Fibroblast of villous mesenchyme (primary cell): ENCODE measurements at regions not wholly inside any gene's neighbourhood (a gene's known extent, or its start where the extent isn't known, plus 50 kb on each side); places are given as distances from the start of the nearest gene placed in this dataset.
"Not testable (repeated sequence)": the region's sequence is repeated elsewhere in the genome, so short reads cannot be mapped to it uniquely, and the experiment has no call there.

ENCODE experiments used
- DNase-seq: peaks from one replicate; pipeline ENCODE4 v3.0.0-alpha.2; 2010; ENCODE audit warnings: low read depth
- H3K4me3 ChIP-seq: 2 replicates; pipeline ENCODE4 v1.5.1; 2011; ENCODE audit warnings: low read depth, mild to moderate bottlenecking, low read length
- CTCF ChIP-seq: IDR thresholded peaks from 2 replicates; pipeline ENCODE4 v1.5.1; 2012; ENCODE audit warnings: low read depth, mild to moderate bottlenecking, low read length; ENCODE audit not compliant: insufficient read depth

- TF ChIP-seq CTCF, result no peak
- DNase-seq, result no peak
- no peak overlapping the region for H3K4me3 ChIP-seq
These were observed 271.8 kb downstream of the ZIC1 start for GRCh38 chr3:147680837-147681483.

DNA sequence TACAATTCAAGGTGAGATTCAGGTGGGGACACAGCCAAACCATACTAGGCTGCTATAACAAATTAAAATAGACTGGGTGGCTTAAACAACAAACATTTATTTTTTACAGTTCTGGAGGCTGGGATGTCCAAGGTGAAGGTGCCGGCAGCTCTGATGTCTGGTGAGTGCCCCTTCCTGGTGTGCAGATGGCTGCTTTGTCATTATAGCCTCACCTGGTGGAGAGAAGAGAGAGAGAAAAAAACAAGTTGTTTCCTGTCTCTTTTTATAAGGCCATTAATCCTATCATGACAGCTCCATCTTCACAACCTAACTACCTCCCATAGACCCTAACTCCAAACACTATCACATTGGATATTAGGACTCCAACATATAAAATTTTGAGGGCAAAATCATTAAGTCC lies 279.7 kb downstream of the ZIC1 start:
- H3K4me3 ChIP-seq, result no peak overlapping the region
- no peak for DNase-seq
- TF ChIP-seq CTCF, result no peak

DNA sequence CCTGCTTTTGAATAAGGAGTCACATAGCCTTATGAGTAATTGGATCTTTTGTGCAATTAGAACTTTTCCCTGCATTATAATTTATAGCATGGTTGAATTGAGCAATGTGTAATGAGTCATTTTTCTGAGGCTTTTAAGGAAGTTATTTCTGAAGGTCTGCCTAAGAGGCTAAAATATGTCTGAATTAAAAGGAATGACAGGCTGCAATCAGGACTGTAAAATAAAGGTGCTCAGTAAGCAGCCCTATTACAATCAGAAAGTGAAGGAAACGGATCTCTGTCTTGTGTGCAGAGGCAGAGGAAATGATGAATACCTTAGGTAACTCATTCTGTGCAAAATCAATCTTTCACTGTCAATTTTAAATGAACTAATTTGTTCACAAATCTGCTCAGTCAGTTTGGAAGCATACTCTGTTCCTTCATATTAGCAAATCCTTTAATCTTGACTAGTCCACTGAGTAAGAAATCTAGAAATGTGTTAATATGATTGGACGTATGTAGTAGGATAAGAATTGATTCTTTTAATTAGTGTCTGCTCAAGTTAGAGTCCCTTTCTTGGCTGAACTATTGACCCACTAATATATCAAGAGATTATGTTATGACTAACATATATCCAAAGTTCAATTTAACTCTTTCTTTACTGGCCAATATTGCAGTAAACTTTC lies 290.1 kb downstream of the ZIC1 start:
- TF ChIP-seq CTCF, result no peak
- DNase-seq, result peak; percentile 54
- H3K4me3 ChIP-seq, result no peak overlapping the region

DNA sequence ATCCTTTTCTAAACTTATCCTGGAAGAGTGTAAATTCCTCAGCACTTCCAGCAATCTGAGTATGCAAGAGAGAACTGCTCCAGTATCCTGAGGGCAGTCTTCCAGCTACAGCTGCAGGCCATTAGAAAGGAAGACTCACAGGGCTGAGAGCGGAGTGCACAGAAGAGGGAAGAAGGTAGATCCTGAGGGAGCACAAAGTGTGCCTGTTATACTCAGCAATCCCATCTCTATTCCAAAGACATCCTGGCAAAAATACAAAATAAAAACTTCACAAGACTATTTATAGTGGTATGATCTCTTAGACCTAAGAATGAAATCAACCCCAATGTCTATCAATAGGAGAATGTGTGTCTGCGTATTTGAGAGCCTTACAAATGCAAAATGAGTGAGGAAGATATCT lies 292.0 kb downstream of the ZIC1 start:
- H3K4me3 ChIP-seq, result no peak overlapping the region
- TF ChIP-seq CTCF, result no peak
- no peak for DNase-seq

GRCh38 chr3:147702509-147702908 lies 293.3 kb downstream of the ZIC1 start:
- no peak for TF ChIP-seq CTCF
- H3K4me3 ChIP-seq, result no peak overlapping the region
- DNase-seq, result no peak

GRCh38 chr3:147705651-147706051 lies 296.5 kb downstream of the ZIC1 start:
- H3K4me3 ChIP-seq, result no peak overlapping the region
- no peak for DNase-seq
- TF ChIP-seq CTCF, result no peak

DNA sequence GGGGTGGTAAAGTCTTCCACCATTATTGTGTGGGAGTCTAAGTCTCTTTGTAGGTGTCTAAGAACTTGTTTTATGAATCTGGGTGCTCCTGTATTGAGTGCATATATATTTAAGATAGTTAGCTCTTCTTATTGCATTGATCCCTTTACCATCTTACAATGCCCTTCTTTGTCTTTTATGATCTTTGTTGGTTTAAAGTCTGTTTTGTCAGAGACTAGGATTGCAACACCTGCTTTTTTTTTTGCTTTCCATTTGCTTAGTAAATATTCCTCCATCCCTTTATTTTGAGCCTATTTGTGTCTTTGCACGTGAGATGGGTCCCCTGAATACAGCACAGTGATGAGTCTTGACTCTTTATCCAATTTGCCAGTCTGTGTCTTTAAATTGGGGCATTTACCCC lies 301.6 kb downstream of the ZIC1 start:
- not testable (repeated sequence) for DNase-seq, H3K4me3 ChIP-seq
